ENCODE measurements at regions not wholly inside any gene's neighbourhood (a gene's known extent, or its start where the extent isn't known, plus 50 kb on each side); places are given as distances from the start of the nearest gene placed in this dataset.
A peak's percentile ranks its signal among the peaks of the same experiment; 100 is the strongest.

DNA sequence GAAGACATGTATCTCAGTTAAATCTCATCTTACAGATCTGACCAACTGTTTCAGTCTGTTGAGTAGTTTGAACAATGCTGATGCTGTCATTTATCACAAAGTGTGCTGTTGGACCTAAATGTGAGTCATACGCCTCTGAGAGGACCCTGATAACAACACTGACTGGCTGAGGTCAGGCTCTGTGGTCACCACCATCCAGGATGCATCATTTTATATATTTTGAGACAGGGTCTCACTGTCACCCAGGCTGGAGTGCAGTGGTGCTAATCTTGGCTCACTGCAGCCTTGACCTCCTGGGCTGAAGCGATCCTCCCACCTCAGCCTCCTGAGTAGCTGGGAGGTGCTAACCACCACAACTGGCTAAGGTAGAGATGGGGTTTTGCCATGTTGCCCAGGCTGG is 181.0 kb upstream of the RGS6 start (continued):
- TF ChIP-seq, protein P1, sequence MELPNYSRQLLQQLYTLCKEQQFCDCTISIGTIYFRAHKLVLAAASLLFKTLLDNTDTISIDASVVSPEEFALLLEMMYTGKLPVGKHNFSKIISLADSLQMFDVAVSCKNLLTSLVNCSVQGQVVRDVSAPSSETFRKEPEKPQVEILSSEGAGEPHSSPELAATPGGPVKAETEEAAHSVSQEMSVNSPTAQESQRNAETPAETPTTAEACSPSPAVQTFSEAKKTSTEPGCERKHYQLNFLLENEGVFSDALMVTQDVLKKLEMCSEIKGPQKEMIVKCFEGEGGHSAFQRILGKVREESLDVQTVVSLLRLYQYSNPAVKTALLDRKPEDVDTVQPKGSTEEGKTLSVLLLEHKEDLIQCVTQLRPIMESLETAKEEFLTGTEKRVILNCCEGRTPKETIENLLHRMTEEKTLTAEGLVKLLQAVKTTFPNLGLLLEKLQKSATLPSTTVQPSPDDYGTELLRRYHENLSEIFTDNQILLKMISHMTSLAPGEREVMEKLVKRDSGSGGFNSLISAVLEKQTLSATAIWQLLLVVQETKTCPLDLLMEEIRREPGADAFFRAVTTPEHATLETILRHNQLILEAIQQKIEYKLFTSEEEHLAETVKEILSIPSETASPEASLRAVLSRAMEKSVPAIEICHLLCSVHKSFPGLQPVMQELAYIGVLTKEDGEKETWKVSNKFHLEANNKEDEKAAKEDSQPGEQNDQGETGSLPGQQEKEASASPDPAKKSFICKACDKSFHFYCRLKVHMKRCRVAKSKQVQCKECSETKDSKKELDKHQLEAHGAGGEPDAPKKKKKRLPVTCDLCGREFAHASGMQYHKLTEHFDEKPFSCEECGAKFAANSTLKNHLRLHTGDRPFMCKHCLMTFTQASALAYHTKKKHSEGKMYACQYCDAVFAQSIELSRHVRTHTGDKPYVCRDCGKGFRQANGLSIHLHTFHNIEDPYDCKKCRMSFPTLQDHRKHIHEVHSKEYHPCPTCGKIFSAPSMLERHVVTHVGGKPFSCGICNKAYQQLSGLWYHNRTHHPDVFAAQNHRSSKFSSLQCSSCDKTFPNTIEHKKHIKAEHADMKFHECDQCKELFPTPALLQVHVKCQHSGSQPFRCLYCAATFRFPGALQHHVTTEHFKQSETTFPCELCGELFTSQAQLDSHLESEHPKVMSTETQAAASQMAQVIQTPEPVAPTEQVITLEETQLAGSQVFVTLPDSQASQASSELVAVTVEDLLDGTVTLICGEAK (IDR thresholded peaks at IDR 0.05), result no peak
- TF ChIP-seq, protein P1 (CRISPR knock-in tag; IDR thresholded peaks at IDR 0.05), result no peak
- TF ChIP-seq, protein P2, sequence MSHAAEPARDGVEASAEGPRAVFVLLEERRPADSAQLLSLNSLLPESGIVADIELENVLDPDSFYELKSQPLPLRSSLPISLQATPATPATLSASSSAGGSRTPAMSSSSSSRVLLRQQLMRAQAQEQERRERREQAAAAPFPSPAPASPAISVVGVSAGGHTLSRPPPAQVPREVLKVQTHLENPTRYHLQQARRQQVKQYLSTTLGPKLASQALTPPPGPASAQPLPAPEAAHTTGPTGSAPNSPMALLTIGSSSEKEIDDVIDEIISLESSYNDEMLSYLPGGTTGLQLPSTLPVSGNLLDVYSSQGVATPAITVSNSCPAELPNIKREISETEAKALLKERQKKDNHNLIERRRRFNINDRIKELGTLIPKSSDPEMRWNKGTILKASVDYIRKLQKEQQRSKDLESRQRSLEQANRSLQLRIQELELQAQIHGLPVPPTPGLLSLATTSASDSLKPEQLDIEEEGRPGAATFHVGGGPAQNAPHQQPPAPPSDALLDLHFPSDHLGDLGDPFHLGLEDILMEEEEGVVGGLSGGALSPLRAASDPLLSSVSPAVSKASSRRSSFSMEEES (CRISPR knock-in tag; IDR thresholded peaks at IDR 0.05), result no peak
- TF ChIP-seq, protein P3, sequence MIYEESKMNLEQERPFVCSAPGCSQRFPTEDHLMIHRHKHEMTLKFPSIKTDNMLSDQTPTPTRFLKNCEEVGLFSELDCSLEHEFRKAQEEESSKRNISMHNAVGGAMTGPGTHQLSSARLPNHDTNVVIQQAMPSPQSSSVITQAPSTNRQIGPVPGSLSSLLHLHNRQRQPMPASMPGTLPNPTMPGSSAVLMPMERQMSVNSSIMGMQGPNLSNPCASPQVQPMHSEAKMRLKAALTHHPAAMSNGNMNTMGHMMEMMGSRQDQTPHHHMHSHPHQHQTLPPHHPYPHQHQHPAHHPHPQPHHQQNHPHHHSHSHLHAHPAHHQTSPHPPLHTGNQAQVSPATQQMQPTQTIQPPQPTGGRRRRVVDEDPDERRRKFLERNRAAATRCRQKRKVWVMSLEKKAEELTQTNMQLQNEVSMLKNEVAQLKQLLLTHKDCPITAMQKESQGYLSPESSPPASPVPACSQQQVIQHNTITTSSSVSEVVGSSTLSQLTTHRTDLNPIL (CRISPR knock-in tag; IDR thresholded peaks at IDR 0.05), result no peak
- TF ChIP-seq ZBTB7A (IDR thresholded peaks at IDR 0.05; ENCODE audit: borderline replicate concordance, control insufficient read depth, low read depth, low read length), result peak; percentile 24; the same call in 1 of the 2 replicates
- TF ChIP-seq, protein P4, sequence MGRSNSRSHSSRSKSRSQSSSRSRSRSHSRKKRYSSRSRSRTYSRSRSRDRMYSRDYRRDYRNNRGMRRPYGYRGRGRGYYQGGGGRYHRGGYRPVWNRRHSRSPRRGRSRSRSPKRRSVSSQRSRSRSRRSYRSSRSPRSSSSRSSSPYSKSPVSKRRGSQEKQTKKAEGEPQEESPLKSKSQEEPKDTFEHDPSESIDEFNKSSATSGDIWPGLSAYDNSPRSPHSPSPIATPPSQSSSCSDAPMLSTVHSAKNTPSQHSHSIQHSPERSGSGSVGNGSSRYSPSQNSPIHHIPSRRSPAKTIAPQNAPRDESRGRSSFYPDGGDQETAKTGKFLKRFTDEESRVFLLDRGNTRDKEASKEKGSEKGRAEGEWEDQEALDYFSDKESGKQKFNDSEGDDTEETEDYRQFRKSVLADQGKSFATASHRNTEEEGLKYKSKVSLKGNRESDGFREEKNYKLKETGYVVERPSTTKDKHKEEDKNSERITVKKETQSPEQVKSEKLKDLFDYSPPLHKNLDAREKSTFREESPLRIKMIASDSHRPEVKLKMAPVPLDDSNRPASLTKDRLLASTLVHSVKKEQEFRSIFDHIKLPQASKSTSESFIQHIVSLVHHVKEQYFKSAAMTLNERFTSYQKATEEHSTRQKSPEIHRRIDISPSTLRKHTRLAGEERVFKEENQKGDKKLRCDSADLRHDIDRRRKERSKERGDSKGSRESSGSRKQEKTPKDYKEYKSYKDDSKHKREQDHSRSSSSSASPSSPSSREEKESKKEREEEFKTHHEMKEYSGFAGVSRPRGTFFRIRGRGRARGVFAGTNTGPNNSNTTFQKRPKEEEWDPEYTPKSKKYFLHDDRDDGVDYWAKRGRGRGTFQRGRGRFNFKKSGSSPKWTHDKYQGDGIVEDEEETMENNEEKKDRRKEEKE (IDR thresholded peaks at IDR 0.05; ENCODE audit: borderline replicate concordance in 1 of 2, control insufficient read depth in 1 of 2, low read depth in 2 of 2, low read length in 1 of 2), result no peak
- no peak for TF ChIP-seq GABPB2 (CRISPR knock-in tag; conservative IDR thresholded peaks at IDR 0.05)
- no peak for TF ChIP-seq RBM17 (IDR thresholded peaks at IDR 0.05; ENCODE audit: borderline replicate concordance, low read depth, low read length)
- TF ChIP-seq HMG20B (CRISPR knock-in tag; IDR thresholded peaks at IDR 0.05), result no peak
- no peak for TF ChIP-seq FOXJ2 (tag; IDR thresholded peaks at IDR 0.05)
- TF ChIP-seq SREBF1 (IDR thresholded peaks at IDR 0.05; ENCODE audit: borderline replicate concordance, low read depth, low read length), result no peak
- TF ChIP-seq SLC30A9 (CRISPR knock-in tag; IDR thresholded peaks at IDR 0.05), result no peak

All from K562 (cell line).